OCI-LY1 (cell line): ENCODE measurements at regions not wholly inside any gene's neighbourhood (a gene's known extent, or its start where the extent isn't known, plus 50 kb on each side); places are given as distances from the start of the nearest gene placed in this dataset.

Source experiments
- H2AFZ ChIP-seq: fragments of 200-600 bp; sonication (generic), shearing (Covaris generic); 2 replicates; pipeline ENCODE4 v1.6.0; 2014; ENCODE audit warnings: antibody characterized with exemption, mild to moderate bottlenecking, low read length
- H3F3A ChIP-seq: fragments of 200-600 bp; sonication (generic), shearing (Covaris generic); 2 replicates; pipeline ENCODE4 v1.6.0; 2014; ENCODE audit warnings: mild to moderate bottlenecking, antibody characterized with exemption, low read length, moderate library complexity; ENCODE audit not compliant: insufficient read depth
- H3K27ac ChIP-seq: fragments of 200-600 bp; sonication (generic); 2 replicates; pipeline ENCODE4 v1.5.1; 2014; ENCODE audit warnings: low read length, mixed run types, mild to moderate bottlenecking, low read depth; ENCODE audit not compliant: poor library complexity, severe bottlenecking
- H3K27me3 ChIP-seq: fragments of 200-600 bp; sonication (generic); 2 replicates; pipeline ENCODE4 v1.6.0; 2014; ENCODE audit warnings: antibody characterized with exemption, mild to moderate bottlenecking, low read length, moderate library complexity; ENCODE audit not compliant: insufficient read depth
- H3K36me3 ChIP-seq: fragments of 200-600 bp; sonication (generic); 2 replicates; pipeline ENCODE4 v1.6.1; 2014; ENCODE audit warnings: mild to moderate bottlenecking, antibody characterized with exemption, low read length, moderate library complexity, mixed read lengths; ENCODE audit not compliant: insufficient read depth
- H3K4me1 ChIP-seq: fragments of 200-600 bp; sonication (generic); 2 replicates; pipeline ENCODE4 v1.5.1; 2014; ENCODE audit warnings: mild to moderate bottlenecking, low read length, moderate library complexity; ENCODE audit not compliant: insufficient read depth, severe bottlenecking
- H3K4me2 ChIP-seq: fragments of 200-600 bp; sonication (generic), shearing (Covaris generic); 2 replicates; pipeline ENCODE4 v1.6.1; 2014; ENCODE audit warnings: low read length
- H3K4me3 ChIP-seq: fragments of 200-600 bp; sonication (generic); 2 replicates; pipeline ENCODE4 v1.5.1; 2014; ENCODE audit warnings: low read length, low read depth, mild to moderate bottlenecking, mixed read lengths; ENCODE audit not compliant: poor library complexity, severe bottlenecking
- H3K79me2 ChIP-seq: fragments of 200-600 bp; shearing (Covaris generic); 2 replicates; pipeline ENCODE4 v1.6.1; 2016; ENCODE audit warnings: mixed run types, low read length, mixed read lengths; ENCODE audit not compliant: insufficient read depth
- H3K9ac ChIP-seq: fragments of 200-600 bp; sonication (generic), shearing (Covaris generic); 2 replicates; pipeline ENCODE4 v1.6.1; 2014; ENCODE audit warnings: mild to moderate bottlenecking, low read length, mixed read lengths
- H3K9me2 ChIP-seq: fragments of 200-600 bp; sonication (generic), shearing (Covaris generic); 2 replicates; pipeline ENCODE4 v1.6.1; 2014; ENCODE audit warnings: low read depth, mild to moderate bottlenecking, low read length, mixed read lengths
- H3K9me3 ChIP-seq: fragments of 200-600 bp; shearing (Covaris generic); 2 replicates; pipeline ENCODE4 v1.6.1; 2014; ENCODE audit warnings: low read length, mixed read lengths
- H4K20me1 ChIP-seq: fragments of 200-600 bp; sonication (generic), shearing (Covaris generic); 2 replicates; pipeline ENCODE4 v1.6.0; 2016; ENCODE audit warnings: mild to moderate bottlenecking, low read length; ENCODE audit not compliant: insufficient read depth
- EZH2 ChIP-seq: fragments of 200-600 bp; sonication (generic), shearing (Covaris generic); IDR thresholded peaks from 2 replicates; pipeline ENCODE4 v1.8.0; 2017; ENCODE audit warnings: borderline replicate concordance, mixed run types, mild to moderate bottlenecking, antibody characterized with exemption, low read length, moderate library complexity, mixed read lengths
- TF ChIP-seq, protein P1 (sequence below): fragments of 200-600 bp; sonication (generic), shearing (Covaris generic); IDR thresholded peaks from 2 replicates; pipeline ENCODE4 v1.5.1; 2017; ENCODE audit warnings: mild to moderate bottlenecking, antibody characterized with exemption, low read length, moderate library complexity, mixed read lengths

DNA sequence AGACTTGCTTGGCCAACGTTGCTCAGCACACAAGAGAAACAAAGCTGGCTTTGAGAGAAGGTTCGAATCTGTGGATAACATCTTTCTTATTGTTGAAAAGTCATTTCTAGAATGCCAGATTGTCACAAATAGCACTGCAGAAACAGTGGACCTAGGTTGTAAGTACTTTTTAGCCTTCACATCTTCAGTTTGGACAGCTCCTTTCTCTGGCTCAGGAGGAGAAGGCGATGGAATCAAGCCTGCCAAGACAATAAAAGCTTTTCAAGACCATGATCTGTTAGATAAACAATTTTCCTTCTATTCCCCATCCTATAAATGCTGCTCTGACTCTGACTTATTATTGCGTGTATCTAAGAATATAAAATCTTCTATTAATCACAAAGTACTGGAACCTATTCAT, 615.2 kb upstream of the SEMA6A start:
- H3K4me2 ChIP-seq, result no peak overlapping the region

DNA sequence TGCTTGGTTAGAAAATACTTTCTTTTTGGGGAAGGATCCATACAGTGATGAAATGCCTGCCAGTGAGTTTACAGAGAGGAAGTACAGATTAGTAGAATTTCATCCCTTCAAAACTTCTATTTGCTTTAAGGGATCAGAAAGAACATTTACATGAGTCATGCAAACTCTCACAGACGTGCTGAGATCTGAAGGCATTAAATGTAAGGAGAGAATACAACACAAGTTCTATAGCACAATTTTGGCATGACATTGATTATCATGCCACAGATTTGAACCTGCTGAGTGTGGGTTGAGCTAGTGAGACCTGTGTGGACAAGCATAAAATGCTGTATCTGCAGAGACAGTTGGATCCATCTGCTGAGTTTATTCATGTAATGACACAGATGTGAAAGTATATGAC, 613.6 kb upstream of the SEMA6A start:
- Histone ChIP-seq H3K4me2 (no peak overlapping the region), H3K27ac (no peak overlapping the region), H3K4me3 (no peak overlapping the region), H3K4me1 (no peaks in the 10 kb centered on the region), H3K9me3 (no peaks in the 10 kb centered on the region), H3K27me3 (no peaks in the 10 kb centered on the region), H3K36me3 (no peaks in the 10 kb centered on the region), H3K9me2 (no peaks in the 10 kb centered on the region), H3K9ac (no peak overlapping the region), H3K79me2 (no peaks in the 10 kb centered on the region), H4K20me1 (no peaks in the 10 kb centered on the region), H2AFZ (no peak overlapping the region), H3F3A (no peaks in the 10 kb centered on the region)
- TF ChIP-seq EZH2, result no peak
- TF ChIP-seq, protein P1, sequence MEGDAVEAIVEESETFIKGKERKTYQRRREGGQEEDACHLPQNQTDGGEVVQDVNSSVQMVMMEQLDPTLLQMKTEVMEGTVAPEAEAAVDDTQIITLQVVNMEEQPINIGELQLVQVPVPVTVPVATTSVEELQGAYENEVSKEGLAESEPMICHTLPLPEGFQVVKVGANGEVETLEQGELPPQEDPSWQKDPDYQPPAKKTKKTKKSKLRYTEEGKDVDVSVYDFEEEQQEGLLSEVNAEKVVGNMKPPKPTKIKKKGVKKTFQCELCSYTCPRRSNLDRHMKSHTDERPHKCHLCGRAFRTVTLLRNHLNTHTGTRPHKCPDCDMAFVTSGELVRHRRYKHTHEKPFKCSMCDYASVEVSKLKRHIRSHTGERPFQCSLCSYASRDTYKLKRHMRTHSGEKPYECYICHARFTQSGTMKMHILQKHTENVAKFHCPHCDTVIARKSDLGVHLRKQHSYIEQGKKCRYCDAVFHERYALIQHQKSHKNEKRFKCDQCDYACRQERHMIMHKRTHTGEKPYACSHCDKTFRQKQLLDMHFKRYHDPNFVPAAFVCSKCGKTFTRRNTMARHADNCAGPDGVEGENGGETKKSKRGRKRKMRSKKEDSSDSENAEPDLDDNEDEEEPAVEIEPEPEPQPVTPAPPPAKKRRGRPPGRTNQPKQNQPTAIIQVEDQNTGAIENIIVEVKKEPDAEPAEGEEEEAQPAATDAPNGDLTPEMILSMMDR, result no peak

More for the DNA sequence above, 615.2 kb upstream of the SEMA6A start:
- no peaks in the 10 kb centered on the region for H3K27me3 ChIP-seq
- TF ChIP-seq, protein P1, result no peak
- no peak for TF ChIP-seq EZH2
- H3K4me3 ChIP-seq, result no peak overlapping the region
- no peaks in the 10 kb centered on the region for H3K9me2 ChIP-seq
- no peak overlapping the region for H3K27ac ChIP-seq
- no peaks in the 10 kb centered on the region for H3K79me2 ChIP-seq
- H4K20me1 ChIP-seq, result no peaks in the 10 kb centered on the region
- no peaks in the 10 kb centered on the region for H3F3A ChIP-seq
- H3K9me3 ChIP-seq, result no peaks in the 10 kb centered on the region
- H3K4me1 ChIP-seq, result no peaks in the 10 kb centered on the region
- H2AFZ ChIP-seq, result no peak overlapping the region
- H3K9ac ChIP-seq, result no peak overlapping the region
- no peaks in the 10 kb centered on the region for H3K36me3 ChIP-seq

DNA sequence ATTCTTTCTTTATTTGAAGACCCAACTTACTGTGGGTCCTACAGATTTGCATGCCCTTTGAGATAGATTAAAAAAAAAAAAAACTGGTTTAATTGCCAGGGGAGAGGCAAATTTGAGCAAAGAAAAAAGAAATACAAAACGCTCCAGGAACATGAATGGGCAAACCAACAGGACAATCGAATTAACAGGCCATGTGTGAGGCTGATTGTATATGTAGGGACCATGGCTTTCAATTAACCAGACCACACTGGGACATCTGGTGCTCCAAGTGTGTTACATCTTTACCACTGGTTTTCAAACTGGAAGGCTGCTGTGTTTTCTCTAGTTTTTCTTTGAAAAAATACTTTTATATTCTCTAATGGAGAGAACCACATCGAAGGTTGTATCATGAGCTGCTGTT, 612.1 kb upstream of the SEMA6A start:
- no peaks in the 10 kb centered on the region for H4K20me1 ChIP-seq
- no peaks in the 10 kb centered on the region for H3K27me3 ChIP-seq
- no peak overlapping the region for H3K4me2 ChIP-seq
- H3K9ac ChIP-seq, result no peak overlapping the region
- no peak overlapping the region for H3K27ac ChIP-seq
- TF ChIP-seq EZH2, result no peak
- TF ChIP-seq, protein P1, result no peak
- no peaks in the 10 kb centered on the region for H3K4me1 ChIP-seq
- no peaks in the 10 kb centered on the region for H3F3A ChIP-seq
- H3K4me3 ChIP-seq, result no peak overlapping the region
- no peaks in the 10 kb centered on the region for H3K9me3 ChIP-seq
- no peaks in the 10 kb centered on the region for H3K79me2 ChIP-seq
- no peaks in the 10 kb centered on the region for H3K36me3 ChIP-seq
- H2AFZ ChIP-seq, result no peak overlapping the region
- no peaks in the 10 kb centered on the region for H3K9me2 ChIP-seq
